ES-I3 (cell line): ENCODE measurements at regions not wholly inside any gene's neighbourhood (a gene's known extent, or its start where the extent isn't known, plus 50 kb on each side); places are given as distances from the start of the nearest gene placed in this dataset.

Source experiments
- H3K36me3 ChIP-seq: 2 replicates; pipeline ENCODE4 v1.6.1; 2013; ENCODE audit warnings: mild to moderate bottlenecking, low read length, control low read depth, moderate library complexity; ENCODE audit not compliant: insufficient read depth
- H3K4me1 ChIP-seq: 2 replicates; pipeline ENCODE4 v1.6.1; 2013; ENCODE audit warnings: mild to moderate bottlenecking, control low read depth, low read length; ENCODE audit not compliant: insufficient read depth
- H3K9ac ChIP-seq: 2 replicates; pipeline ENCODE4 v1.6.1; 2013; ENCODE audit warnings: low read depth, mild to moderate bottlenecking, low read length, moderate library complexity
- H3K9me3 ChIP-seq: 2 replicates; pipeline ENCODE4 v1.6.1; 2013; ENCODE audit warnings: mild to moderate bottlenecking, low read length, moderate library complexity; ENCODE audit not compliant: control insufficient read depth, insufficient read depth

DNA sequence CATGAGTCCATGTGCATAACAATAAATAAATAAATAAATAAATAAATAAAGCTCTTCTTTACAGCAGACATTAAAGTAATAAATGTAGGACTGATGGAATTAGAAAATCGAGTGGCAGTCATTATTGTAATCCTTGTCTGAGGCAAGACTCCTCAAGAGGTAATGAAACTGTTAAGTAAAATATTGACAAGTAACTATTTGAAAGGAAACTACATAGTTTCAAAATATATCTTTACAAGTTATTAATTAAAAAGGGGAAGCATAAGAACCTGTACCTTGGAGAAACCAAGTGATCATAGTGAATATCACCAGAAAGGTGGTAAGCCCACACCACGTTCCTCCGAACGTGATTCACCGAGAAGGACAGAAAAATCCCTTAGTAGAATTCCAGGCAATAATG is 285.6 kb upstream of the SORCS1 start:
- Histone ChIP-seq H3K36me3 (no peaks in the 10 kb centered on the region), H3K9ac (no peak overlapping the region), H3K9me3 (no peaks in the 10 kb centered on the region), H3K4me1 (no peaks in the 10 kb centered on the region)

DNA sequence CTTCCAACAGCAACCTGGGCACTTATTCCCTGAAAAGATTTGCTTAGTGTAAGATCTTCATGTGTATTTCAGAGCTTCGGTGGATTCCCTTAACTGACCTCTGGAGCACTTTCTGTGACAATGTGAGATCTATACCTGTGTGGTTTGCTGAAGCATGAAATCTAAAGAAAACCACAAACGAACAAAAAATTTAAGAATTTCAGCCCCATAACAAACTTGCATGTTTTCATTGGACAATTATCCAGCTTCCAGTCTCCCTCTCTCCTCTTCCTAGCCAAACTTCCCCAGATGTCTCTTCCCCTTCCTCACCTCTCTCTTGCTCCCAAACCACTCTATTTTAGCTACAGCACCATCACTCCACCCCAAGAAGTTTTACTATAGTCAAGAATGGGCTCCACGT is 279.9 kb upstream of the SORCS1 start:
- Histone ChIP-seq H3K9me3 (no peaks in the 10 kb centered on the region), H3K4me1 (no peaks in the 10 kb centered on the region; the same call in 1 of the 2 replicates), H3K36me3 (no peaks in the 10 kb centered on the region), H3K9ac (no peak overlapping the region)

GRCh38 chr10:107443813-107444212 is 279.3 kb upstream of the SORCS1 start:
- Histone ChIP-seq H3K9me3 (no peaks in the 10 kb centered on the region), H3K36me3 (no peaks in the 10 kb centered on the region), H3K9ac (no peak overlapping the region), H3K4me1 (no peaks in the 10 kb centered on the region; the same call in 1 of the 2 replicates)

- no peaks in the 10 kb centered on the region for H3K9me3 ChIP-seq
- no peak overlapping the region for H3K9ac ChIP-seq
- H3K36me3 ChIP-seq = no peaks in the 10 kb centered on the region
- H3K4me1 ChIP-seq = no peaks in the 10 kb centered on the region; the same call in 1 of the 2 replicates
These were observed 278.8 kb upstream of the SORCS1 start for GRCh38 chr10:107443326-107443725.

DNA sequence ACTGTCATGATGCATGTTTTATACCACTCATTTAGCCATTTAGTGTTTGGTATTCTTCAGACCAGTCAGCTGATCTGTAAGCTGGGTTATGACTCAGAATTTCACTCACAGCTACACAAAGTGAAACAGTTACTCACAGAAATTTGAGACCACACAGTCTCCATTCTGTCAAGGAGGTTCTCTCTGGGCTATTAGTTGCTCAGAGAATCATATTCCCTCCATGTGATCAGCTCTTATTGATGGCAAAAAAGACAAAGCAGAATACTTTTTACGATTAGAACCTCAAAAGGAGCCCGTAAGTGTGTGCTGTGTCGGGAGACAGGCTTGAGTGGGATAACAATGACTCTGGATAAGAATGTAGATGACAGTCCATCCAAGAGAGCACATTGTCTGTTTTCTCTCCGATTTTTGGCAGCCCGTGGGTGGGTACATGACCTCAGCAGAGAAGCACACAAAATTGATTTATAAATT is 277.6 kb upstream of the SORCS1 start:
- H3K9ac ChIP-seq = no peak overlapping the region
- no peaks in the 10 kb centered on the region; the same call in 1 of the 2 replicates for H3K4me1 ChIP-seq
- H3K36me3 ChIP-seq = no peaks in the 10 kb centered on the region
- no peaks in the 10 kb centered on the region for H3K9me3 ChIP-seq

DNA sequence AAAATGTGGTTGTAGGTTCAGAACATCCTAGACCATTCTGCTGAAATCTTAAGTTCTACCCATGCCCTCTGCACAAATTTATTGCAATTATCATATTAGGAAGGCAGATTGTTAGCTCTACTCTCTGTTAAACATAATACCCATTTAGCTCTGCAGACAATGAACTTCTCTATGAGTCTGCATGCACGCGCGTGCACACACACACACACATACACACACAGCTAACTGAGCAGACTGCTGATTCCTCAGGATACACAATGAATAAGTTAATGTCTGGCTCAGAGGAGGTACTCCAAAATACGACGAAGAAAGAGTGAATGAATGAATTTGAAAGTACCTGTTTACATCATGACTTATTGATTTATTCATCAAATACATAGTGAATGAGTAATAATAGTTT is 276.2 kb upstream of the SORCS1 start:
- Histone ChIP-seq H3K9me3 (no peaks in the 10 kb centered on the region), H3K36me3 (no peaks in the 10 kb centered on the region), H3K4me1 (no peaks in the 10 kb centered on the region; the same call in 1 of the 2 replicates), H3K9ac (no peak overlapping the region)

GRCh38 chr10:107437921-107438320 is 273.4 kb upstream of the SORCS1 start:
- H3K9me3 ChIP-seq = no peaks in the 10 kb centered on the region
- H3K36me3 ChIP-seq = no peaks in the 10 kb centered on the region
- no peak overlapping the region for H3K9ac ChIP-seq
- H3K4me1 ChIP-seq = no peaks in the 10 kb centered on the region; the same call in 1 of the 2 replicates

DNA sequence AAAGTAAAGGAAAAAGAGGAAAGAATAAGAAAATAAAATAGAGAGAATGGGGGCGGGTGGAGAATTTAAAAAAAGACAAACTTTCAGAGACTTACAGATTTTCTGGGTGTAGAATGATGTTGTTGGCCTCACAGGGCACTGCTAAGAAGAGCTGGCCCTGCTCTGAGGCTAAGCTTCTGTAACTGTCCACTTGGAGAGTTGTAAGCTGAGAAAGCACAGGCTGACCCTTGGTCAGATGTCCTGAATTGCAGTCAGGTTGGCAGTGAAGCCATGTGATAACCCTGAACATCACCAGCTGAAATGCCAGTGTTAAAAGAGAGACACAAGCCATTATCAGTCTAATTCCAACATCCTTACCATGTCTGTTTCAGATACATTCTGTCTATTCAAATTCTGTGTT is 272.1 kb upstream of the SORCS1 start:
- H3K4me1 ChIP-seq = no peaks in the 10 kb centered on the region
- H3K9ac ChIP-seq = no peak overlapping the region
- no peaks in the 10 kb centered on the region for H3K9me3 ChIP-seq
- no peaks in the 10 kb centered on the region for H3K36me3 ChIP-seq

DNA sequence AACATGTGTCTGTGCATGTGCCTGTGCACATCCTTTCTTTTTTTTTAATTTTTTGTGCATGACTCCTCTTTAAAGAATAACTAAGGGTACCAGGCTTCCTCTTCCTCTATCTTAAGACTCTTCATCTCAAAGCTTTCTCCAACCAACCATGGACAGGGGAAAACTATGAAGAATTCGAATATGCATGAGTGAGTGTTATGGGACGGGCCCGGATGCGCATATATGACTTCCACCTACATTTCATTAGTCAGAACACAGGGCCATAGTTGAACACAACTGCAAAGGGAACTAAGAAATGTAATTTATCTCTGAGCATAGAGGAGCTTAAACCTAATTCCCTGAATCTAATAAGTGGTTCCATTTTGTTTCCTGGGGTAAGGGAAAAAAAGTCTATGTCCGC is 270.3 kb upstream of the SORCS1 start:
- no peaks in the 10 kb centered on the region for H3K9me3 ChIP-seq
- no peak overlapping the region for H3K9ac ChIP-seq
- H3K4me1 ChIP-seq = no peaks in the 10 kb centered on the region
- H3K36me3 ChIP-seq = no peaks in the 10 kb centered on the region

- Histone ChIP-seq H3K4me1 (no peaks in the 10 kb centered on the region), H3K36me3 (no peaks in the 10 kb centered on the region), H3K9me3 (no peaks in the 10 kb centered on the region), H3K9ac (no peak overlapping the region)
These were observed 269.7 kb upstream of the SORCS1 start for GRCh38 chr10:107434201-107434600.

GRCh38 chr10:107433605-107434004 is 269.1 kb upstream of the SORCS1 start:
- no peak overlapping the region for H3K9ac ChIP-seq
- H3K9me3 ChIP-seq = no peaks in the 10 kb centered on the region
- no peaks in the 10 kb centered on the region for H3K36me3 ChIP-seq
- no peaks in the 10 kb centered on the region for H3K4me1 ChIP-seq

- H3K9me3 ChIP-seq = no peaks in the 10 kb centered on the region
- H3K4me1 ChIP-seq = no peaks in the 10 kb centered on the region
- no peaks in the 10 kb centered on the region for H3K36me3 ChIP-seq
- H3K9ac ChIP-seq = no peak overlapping the region
These were observed 265.9 kb upstream of the SORCS1 start for GRCh38 chr10:107430446-107430845.

- H3K9me3 ChIP-seq = no peaks in the 10 kb centered on the region
- H3K36me3 ChIP-seq = no peaks in the 10 kb centered on the region
- H3K4me1 ChIP-seq = no peaks in the 10 kb centered on the region
- H3K9ac ChIP-seq = no peak overlapping the region
These were observed 262.5 kb upstream of the SORCS1 start for GRCh38 chr10:107427016-107427415.

- H3K9ac ChIP-seq = no peak overlapping the region
- H3K36me3 ChIP-seq = no peaks in the 10 kb centered on the region
- no peaks in the 10 kb centered on the region for H3K9me3 ChIP-seq
- no peaks in the 10 kb centered on the region for H3K4me1 ChIP-seq
These were observed 261.5 kb upstream of the SORCS1 start for GRCh38 chr10:107425931-107426553.

DNA sequence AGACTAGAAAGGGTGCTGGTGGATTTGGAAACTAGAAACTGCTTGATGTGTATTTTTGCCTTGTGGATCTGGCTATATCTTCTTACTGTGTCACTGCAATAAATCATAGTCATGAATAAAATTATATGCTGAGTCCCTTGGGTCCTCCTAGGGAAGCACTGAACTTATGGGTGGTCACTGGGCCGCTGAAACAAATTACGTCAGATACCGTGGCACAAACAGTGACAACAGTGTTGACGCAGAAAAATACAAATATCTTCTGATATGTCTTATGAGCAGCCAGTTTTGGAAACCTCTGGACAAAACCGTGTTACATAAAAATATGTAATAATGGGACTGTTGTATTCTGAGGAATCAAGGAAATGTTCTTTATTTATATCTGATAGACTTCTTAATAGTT is 260.1 kb upstream of the SORCS1 start:
- no peaks in the 10 kb centered on the region for H3K36me3 ChIP-seq
- H3K9me3 ChIP-seq = no peaks in the 10 kb centered on the region
- no peak overlapping the region for H3K9ac ChIP-seq

More for the DNA sequence above, 260.1 kb upstream of the SORCS1 start:
- H3K4me1 ChIP-seq = no peaks in the 10 kb centered on the region
